ENCODE measurements at regions not wholly inside any gene's neighbourhood (a gene's known extent, or its start where the extent isn't known, plus 50 kb on each side); places are given as distances from the start of the nearest gene placed in this dataset.
A peak's percentile ranks its signal among the peaks of the same experiment; 100 is the strongest.

DNA sequence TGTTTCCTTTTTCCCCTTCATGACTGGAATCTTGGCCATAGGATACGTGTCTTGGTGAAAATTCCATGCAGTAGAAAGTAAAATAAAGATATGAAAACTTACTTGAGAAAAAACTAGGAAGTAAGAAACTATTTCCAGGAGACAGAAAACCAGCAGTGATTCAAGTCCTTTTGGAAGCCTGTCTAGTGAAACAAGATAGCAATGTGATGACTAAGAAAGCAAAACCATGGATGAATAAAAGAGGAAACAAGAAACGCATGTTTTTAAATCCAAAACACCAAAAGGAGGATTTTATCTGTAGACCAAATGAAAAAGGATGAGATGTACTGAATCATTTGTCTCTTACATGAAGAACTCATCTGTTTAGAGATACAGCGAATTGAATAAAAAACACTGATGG, 1430.0 kb downstream of the ARAP2 start:
- DNase-seq: no peak
- no peaks in the 10 kb centered on the region; the same call in 1 of the 2 replicates for H3K4me1 Mint-ChIP-seq (ENCODE audit: low read depth)
- peaks cover 36% of the 10 kb centered on the region for H3K9me3 Mint-ChIP-seq
- H3K4me3 Mint-ChIP-seq: peak overlapping the region; percentile 11; the same call in 1 of the 2 replicates
- no peaks in the 10 kb centered on the region for H3K36me3 Mint-ChIP-seq (ENCODE audit: low read depth)
- H3K27ac Mint-ChIP-seq: no peak overlapping the region; the same call in 1 of the 2 replicates
- no peaks in the 10 kb centered on the region for H3K27me3 Mint-ChIP-seq (ENCODE audit: insufficient read depth)
- TF ChIP-seq, protein P1, sequence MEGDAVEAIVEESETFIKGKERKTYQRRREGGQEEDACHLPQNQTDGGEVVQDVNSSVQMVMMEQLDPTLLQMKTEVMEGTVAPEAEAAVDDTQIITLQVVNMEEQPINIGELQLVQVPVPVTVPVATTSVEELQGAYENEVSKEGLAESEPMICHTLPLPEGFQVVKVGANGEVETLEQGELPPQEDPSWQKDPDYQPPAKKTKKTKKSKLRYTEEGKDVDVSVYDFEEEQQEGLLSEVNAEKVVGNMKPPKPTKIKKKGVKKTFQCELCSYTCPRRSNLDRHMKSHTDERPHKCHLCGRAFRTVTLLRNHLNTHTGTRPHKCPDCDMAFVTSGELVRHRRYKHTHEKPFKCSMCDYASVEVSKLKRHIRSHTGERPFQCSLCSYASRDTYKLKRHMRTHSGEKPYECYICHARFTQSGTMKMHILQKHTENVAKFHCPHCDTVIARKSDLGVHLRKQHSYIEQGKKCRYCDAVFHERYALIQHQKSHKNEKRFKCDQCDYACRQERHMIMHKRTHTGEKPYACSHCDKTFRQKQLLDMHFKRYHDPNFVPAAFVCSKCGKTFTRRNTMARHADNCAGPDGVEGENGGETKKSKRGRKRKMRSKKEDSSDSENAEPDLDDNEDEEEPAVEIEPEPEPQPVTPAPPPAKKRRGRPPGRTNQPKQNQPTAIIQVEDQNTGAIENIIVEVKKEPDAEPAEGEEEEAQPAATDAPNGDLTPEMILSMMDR (IDR thresholded peaks at IDR 0.05): no peak

- no peaks in the 10 kb centered on the region for H3K36me3 Mint-ChIP-seq (ENCODE audit: low read depth)
- no peak overlapping the region for H3K27ac Mint-ChIP-seq
- H3K4me1 Mint-ChIP-seq (ENCODE audit: low read depth): no peaks in the 10 kb centered on the region
- no peak for DNase-seq
- TF ChIP-seq, protein P1 (IDR thresholded peaks at IDR 0.05): no peak
- no peak overlapping the region for H3K4me3 Mint-ChIP-seq
- no peaks in the 10 kb centered on the region; the same call in 1 of the 2 replicates for H3K27me3 Mint-ChIP-seq (ENCODE audit: insufficient read depth)
- H3K9me3 Mint-ChIP-seq: peaks cover 44% of the 10 kb centered on the region; the same call in 1 of the 2 replicates
Observed at GRCh38 chr4:34824515-34824914, 1419.8 kb downstream of the ARAP2 start.

DNA sequence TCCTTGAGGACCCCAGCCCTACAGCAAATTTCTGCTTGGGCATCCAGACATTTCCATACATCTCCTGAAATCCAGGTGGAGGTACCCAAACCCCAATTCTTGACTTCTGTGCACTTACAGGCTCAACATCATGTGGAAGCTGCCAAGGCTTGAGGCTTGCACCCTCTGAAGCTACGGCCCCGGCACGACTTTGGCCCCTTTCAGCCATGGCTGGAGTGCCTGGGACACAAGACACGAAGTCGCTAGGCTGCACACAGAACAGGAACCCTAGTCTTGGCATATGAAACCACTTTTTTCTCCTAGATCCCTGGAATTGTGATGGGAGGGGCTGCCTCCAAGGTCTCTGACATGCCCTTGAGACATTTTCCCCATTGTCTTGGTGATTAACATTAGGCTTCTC, 1417.7 kb downstream of the ARAP2 start:
- Mint-ChIP-seq H3K4me1 (ENCODE audit: low read depth) (no peaks in the 10 kb centered on the region), H3K4me3 (no peak overlapping the region), H3K27ac (no peak overlapping the region), H3K36me3 (ENCODE audit: low read depth) (no peaks in the 10 kb centered on the region), H3K9me3 (peaks cover 42% of the 10 kb centered on the region; the same call in 1 of the 2 replicates), H3K27me3 (ENCODE audit: insufficient read depth) (peaks cover 1% of the 10 kb centered on the region; the same call in 1 of the 2 replicates)
- no peak for DNase-seq
- TF ChIP-seq, protein P1 (IDR thresholded peaks at IDR 0.05): no peak

GRCh38 chr4:34845926-34846325, 1398.4 kb downstream of the ARAP2 start:
- TF ChIP-seq, protein P1 (IDR thresholded peaks at IDR 0.05): no peak
- Mint-ChIP-seq H3K9me3 (no peaks in the 10 kb centered on the region), H3K4me3 (no peak overlapping the region), H3K27me3 (ENCODE audit: insufficient read depth) (no peaks in the 10 kb centered on the region), H3K27ac (no peak overlapping the region), H3K36me3 (ENCODE audit: low read depth) (no peaks in the 10 kb centered on the region), H3K4me1 (ENCODE audit: low read depth) (no peaks in the 10 kb centered on the region; the same call in 1 of the 2 replicates)
- no peak for DNase-seq

DNA sequence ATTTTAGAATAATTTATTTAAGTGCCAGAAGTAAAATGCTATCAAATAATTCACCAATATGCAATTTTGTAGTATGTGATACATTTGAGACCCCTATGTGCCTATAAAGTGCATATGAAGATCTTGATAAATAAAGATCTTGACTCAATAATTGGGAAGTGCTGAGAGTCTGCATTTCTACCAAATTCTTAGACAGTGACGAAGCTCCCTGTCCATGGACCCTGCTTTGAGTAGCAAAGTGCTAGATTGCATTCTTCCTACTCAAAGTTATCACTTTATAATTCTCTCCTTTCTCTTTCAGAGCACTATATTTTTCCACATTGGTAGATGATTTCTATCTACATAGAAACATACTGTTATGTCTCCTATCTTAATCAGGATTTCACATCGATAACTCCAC, 1393.9 kb downstream of the ARAP2 start:
- H3K4me3 Mint-ChIP-seq: peak overlapping the region; percentile 25; the same call in 1 of the 2 replicates
- H3K36me3 Mint-ChIP-seq (ENCODE audit: low read depth): no peaks in the 10 kb centered on the region
- no peaks in the 10 kb centered on the region for H3K27me3 Mint-ChIP-seq (ENCODE audit: insufficient read depth)
- TF ChIP-seq, protein P1 (IDR thresholded peaks at IDR 0.05): no peak
- DNase-seq: no peak
- H3K9me3 Mint-ChIP-seq: no peaks in the 10 kb centered on the region; the same call in 1 of the 2 replicates
- H3K4me1 Mint-ChIP-seq (ENCODE audit: low read depth): peaks cover 7% of the 10 kb centered on the region; the same call in 1 of the 2 replicates
- H3K27ac Mint-ChIP-seq: no peak overlapping the region

All from HFFc6 (cell line).